ENCODE measurements at regions not wholly inside any gene's neighbourhood (a gene's known extent, or its start where the extent isn't known, plus 50 kb on each side); places are given as distances from the start of the nearest gene placed in this dataset.

- DNase-seq (ENCODE audit: low spot score), result no peak
These were observed 214.6 kb upstream of the KLF6 start for GRCh38 chr10:3999642-4000041.

DNA sequence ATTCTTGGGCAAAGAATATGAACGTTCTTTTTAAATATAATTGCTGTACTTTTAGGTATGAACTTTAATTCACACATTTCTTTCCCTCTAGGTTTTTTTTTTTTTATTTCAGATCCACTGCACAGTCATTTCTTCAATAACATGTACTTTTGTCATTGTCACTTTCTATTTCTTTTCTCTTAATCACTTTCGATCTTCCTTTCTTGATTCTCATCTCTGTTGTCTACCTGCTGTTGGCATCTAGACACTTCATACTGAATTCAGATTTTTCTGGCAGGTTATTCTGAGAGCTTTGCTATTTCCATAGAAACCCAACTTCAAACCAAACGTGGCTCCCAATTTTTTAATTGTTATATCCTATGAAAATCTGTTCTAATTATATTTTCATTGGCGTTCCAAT is 211.7 kb upstream of the KLF6 start:
- no peak for DNase-seq (ENCODE audit: low spot score)

- DNase-seq (ENCODE audit: low spot score), result peak; percentile 35
These were observed 210.5 kb upstream of the KLF6 start for GRCh38 chr10:3995302-3996210.

- DNase-seq (ENCODE audit: low spot score), result no peak
These were observed 207.6 kb upstream of the KLF6 start for GRCh38 chr10:3992382-3993178.

- no peak for DNase-seq (ENCODE audit: low spot score)
These were observed 205.3 kb upstream of the KLF6 start for GRCh38 chr10:3990307-3990706.

DNA sequence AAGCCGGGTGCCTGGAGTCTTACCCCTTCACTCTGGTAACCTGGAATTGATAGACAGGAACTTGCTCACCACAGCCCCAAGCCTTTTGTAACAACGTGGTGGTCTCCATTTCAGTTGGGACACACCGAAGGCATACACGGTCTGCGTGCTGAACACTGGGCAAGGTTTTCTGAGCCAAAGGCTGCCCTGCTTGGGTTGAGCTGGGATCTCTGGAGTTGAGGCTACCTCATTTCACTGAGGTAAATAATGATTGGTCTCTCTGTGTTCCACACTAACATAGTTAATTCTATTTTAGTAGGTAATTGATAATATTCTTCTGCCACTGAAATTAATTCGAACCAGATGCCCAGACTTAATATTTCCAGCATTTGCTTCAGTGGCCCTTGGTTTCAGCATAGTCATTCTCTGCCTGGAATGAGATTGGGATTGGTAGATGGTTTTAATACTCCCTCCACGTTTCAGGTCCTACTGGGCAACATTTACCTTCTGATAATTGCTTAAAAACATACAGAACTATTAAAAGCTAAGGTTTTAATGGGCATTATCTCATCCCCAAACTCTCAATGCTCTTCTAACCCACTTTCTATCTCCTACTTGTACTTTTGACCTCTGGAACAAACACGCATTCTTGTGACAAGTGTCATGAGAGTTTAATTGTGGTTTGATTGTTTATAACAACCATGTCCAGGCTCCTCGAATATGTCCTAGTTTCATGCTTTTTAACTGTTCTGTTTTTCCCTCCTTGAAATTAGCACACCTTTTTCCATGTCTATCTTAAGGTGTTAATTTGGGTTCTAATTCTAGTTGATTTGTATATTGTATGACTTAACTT is 202.3 kb upstream of the KLF6 start:
- DNase-seq (ENCODE audit: low spot score), result no peak

DNA sequence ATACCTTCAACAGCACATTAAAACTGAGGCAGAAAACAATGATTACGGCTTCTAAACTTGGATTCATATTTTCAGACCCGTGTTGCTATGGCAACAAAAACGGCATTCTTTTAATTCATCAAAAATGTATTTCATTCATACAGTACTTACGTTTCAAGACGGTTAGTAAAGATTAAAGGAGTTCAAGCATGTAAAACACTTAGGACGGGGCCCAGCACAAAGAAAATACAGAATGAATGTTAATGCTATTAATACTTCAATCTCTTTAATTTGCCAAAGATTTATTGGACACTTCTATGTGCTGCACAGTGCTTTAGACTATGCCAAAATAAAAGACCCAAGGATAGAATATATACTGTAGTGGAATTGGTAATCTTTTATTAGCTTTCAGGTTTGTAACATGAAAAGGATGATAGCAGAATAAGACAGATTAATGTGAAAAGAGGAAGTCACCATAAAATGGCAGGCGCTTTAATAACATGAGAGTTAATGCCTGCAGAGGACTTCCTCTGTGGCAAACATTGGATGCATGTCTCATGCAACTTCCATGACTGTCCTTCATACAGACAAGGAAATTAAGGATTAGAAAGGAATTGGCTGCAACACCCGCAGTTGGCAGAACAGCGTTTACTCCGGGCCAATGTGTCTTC is 201.6 kb upstream of the KLF6 start:
- no peak for DNase-seq (ENCODE audit: low spot score)

- no peak for DNase-seq (ENCODE audit: low spot score)
These were observed 197.9 kb upstream of the KLF6 start for GRCh38 chr10:3982746-3983442.

- no peak for DNase-seq (ENCODE audit: low spot score)
These were observed 196.3 kb upstream of the KLF6 start for GRCh38 chr10:3981300-3981699.

DNA sequence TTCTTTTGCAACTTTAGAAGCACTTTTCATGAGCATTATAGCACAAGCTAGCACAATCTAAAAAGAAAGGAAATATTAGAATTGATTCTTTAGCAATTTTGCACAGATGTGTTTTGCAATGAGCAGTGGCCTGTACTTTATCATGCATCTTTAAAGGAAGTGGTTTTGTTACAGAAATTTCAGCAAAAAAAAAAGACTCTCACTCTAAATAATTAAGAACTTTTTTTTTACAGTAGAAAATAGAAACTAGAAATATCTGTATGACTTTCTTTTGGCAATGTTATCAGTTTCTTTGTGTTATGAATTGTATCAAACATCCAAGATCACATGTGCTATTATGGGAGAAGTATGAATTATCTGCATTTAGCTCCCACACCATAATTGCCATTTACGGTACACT is 195.7 kb upstream of the KLF6 start:
- DNase-seq (ENCODE audit: low spot score), result no peak

- no peak for DNase-seq (ENCODE audit: low spot score)
These were observed 195.1 kb upstream of the KLF6 start for GRCh38 chr10:3980144-3980543.

GRCh38 chr10:3978761-3979160 is 193.8 kb upstream of the KLF6 start:
- no peak for DNase-seq (ENCODE audit: low spot score)

DNA sequence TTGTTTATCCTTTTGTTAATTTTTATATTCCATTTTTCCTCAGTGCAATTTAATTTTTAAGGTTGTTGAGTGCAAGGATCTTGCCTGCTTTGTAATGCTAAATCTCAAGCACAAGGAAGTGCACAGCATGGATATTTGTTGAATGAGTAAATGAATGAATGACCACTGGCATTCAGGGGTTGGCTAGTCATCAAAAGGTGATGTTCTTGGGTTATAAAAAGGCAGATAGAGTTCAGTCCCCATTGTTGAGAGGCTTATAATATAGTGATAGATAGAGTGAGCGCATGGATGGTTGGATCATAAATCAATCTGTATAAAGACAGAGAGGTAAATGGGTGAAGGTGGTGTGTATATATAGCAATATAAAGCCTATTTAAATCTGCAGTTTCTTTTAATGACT is 193.2 kb upstream of the KLF6 start:
- no peak for DNase-seq (ENCODE audit: low spot score)

- DNase-seq (ENCODE audit: low spot score), result no peak
These were observed 192.8 kb upstream of the KLF6 start for GRCh38 chr10:3977761-3978160.

DNA sequence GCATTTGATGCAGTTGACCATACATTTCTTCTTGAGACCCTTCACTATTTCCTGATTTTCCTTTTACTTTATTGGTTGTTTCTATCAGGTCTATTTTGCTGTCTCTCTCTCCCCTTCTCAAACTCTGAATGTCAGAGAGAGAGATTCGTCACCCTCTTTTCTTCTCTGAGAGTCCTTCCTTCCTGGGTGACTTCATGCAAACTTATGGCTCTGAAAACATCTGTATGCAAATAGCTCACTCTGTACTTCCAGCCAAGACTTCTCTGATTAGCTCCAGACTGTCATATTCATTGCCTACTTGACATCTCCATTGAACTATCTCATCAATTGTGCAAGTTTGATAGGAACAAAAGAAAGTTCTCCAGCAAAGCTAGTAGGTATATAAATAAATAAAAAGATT is 191.7 kb upstream of the KLF6 start:
- DNase-seq (ENCODE audit: low spot score), result no peak

DNA sequence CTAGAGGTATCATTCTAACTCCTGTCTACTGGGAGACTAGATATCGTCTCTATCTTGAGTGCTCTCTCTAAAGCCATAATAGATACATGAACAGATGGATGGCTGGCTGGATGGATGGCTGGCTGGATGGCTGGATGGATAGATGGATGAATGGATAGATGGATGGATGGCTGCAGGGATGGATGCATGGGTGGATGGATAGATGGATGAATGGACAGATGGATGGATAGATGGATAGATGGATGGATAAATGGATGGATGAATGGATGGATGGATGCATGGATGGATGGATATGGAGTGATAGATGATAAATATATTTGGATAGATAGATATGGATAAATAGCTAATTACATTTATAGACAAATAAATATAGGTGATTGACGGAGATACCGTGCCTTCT is 191.2 kb upstream of the KLF6 start:
- no peak for DNase-seq (ENCODE audit: low spot score)

DNA sequence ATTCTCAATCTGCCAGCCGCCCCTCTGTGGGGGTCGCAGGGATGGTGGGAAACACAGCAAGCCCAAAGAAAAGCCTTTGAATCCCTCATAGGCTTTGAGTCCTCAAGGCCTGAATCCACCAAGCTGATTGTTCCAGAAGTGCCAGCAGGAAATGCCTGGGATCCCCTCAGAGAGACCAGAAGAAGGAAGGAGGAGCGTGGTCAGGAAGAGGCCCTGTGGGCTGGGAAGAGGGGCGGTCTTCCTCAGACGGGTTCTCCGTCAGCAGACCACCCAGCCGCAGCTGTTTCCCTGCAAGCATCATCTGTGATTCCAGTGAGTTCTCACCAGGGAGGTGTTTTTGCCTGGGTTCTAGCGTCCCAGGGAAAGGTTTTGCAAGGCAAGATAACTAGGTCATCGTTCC is 190.0 kb upstream of the KLF6 start:
- no peak for DNase-seq (ENCODE audit: low spot score)

GRCh38 chr10:3972460-3973301 is 187.7 kb upstream of the KLF6 start:
- peak; percentile 72 for DNase-seq (ENCODE audit: low spot score)

GRCh38 chr10:3971713-3972112 is 186.7 kb upstream of the KLF6 start:
- DNase-seq (ENCODE audit: low spot score), result no peak

Data from umbilical cord (tissue), 1 donor.